Activated gamma-delta T cell treated with Interleukin-2 at 50 U/mL for 16 hours (primary cell): ENCODE measurements at regions not wholly inside any gene's neighbourhood (a gene's known extent, or its start where the extent isn't known, plus 50 kb on each side); places are given as distances from the start of the nearest gene placed in this dataset.
"Not testable (repeated sequence)": the region's sequence is repeated elsewhere in the genome, so short reads cannot be mapped to it uniquely, and the experiment has no call there.

Experiments used
- DNase-seq: peaks from one replicate; pipeline ENCODE4 v3.0.0-alpha.2; 2020

DNA sequence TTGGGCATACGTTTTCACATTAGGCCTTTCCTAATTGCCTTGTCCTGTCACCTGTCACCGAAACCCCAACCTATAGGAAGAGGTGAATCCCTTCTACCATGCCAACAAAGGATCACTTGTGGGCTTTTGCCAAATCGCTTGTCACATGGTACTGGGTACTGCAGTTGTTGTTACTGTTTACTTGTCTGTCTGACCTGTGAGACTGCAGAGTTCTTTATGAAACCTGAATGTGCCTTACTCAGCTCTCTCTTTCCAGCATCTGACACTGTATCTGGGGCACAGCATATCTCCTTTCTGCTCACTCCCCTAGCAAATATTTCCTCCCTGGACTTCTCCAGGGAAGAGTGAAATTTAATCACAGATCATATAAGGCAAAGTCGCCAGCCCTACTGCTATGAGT lies 1272.4 kb downstream of the CDH8 start:
- no peak for DNase-seq

DNA sequence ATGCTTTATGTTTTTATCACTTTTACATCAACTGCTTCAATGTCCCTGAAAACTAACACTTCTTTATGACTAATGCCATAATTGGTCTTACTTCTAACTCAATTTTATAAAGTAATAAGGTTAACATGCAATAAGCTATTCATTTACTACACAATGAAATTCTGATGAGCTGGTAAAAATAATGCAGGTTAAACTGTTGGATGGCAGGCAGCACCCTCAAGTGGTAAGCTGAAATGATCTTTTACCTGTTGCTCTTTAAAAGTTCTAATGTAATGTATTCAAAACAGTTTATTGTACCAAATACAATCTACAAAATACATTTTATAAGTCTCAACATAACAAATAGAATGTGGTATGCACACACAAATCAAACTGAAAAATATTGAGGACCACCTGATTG lies 1280.3 kb downstream of the CDH8 start:
- DNase-seq, result no peak

DNA sequence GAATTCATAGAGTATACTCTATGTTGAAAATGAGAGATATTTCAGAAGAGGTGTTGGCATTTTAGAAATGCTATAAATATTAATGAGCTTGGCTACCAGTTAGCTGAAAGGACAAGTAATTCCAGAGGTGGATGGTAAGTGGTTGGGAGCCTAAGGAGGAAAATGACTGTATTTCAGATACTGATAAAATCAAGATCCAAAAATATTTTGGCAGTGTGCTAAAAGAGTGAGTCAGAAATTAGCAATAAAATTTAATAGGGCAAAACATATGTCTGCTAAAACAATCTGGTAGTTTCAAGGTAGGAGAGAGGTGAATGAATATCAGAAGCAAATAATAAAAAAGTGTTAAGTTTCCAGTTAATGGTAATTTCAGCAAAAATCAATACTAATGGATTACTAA lies 1287.9 kb downstream of the CDH8 start:
- no peak for DNase-seq

DNA sequence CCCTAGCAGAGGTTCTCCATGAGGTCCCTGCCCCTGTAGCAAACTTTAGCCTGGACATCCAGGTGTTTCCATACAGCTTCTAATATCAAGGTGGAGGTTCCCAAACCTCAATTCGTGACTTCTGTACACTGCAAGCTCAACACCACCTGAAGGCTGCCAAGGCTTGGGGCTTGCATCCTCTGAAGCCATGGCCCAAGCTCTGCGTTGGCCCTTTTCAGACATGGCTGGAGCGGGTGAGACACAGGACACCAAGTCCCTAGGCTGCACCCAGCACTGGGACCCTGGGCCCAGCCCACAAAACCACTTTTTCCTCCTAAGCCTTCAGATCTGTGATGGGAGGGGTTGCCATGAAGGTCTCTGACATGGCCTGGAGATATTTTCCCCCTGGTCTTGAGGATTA lies 1292.0 kb downstream of the CDH8 start:
- no peak for DNase-seq

DNA sequence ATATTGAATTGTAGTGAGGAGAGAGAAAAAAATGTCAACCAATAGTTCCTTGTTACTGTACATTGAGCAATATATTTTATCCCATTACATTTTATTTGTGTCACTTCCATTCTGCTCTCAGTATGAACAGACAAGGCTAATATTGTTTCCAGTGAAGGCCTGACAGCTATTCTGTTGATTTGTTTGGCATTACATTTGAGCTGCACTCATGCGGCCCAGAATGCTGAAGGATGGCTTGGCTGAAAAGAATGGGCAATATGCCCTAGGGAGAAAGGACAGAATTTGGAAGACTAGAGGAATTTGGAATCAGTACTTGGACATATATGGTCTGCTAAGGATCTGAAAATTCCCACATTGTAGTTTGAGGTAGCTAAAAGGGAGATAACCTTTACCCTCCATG lies 1294.4 kb downstream of the CDH8 start:
- DNase-seq, result no peak

DNA sequence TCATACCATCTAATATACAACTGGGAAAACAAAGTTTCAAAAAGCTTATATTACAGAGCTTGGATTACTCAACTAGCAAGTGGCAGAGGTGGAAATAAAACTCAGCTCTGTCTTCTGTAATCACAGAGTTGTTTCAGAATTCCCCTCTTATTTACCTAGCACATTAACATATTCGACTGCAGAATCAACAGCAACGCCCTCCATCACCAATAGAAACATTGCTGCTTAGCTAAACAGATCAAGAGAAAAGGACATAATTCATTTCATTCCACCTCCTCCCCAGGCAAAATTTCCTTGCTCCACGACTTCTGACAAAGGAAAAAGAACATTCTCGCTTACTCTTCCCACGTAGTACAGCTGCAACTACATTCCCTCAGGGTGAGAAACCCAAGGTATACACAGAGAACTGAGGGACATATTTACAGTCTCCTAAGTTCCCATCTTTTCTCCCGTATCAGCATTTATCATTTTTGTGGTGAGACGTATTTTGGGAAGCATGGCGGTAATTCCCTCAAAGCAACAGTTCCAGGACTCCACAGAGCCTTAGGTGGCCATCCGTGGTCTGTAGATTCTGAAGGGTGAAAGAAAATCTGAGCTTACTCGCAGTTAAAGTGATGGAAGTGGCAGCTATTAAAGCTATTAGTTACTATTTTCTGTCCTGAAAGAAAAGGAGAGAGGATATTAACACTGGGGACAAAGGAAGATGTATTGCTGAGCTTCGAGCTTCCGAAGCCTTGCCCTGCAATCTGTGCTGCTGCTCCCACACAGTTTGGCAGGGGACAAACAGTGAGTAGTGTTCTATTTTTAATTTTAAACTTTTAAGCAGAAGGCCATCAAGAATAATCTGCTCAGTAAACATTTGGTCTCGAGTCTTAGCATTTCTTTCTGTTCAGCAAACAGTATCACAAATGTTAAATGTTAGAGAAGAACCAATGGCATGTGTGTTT lies 1296.2 kb downstream of the CDH8 start:
- no peak for DNase-seq

DNA sequence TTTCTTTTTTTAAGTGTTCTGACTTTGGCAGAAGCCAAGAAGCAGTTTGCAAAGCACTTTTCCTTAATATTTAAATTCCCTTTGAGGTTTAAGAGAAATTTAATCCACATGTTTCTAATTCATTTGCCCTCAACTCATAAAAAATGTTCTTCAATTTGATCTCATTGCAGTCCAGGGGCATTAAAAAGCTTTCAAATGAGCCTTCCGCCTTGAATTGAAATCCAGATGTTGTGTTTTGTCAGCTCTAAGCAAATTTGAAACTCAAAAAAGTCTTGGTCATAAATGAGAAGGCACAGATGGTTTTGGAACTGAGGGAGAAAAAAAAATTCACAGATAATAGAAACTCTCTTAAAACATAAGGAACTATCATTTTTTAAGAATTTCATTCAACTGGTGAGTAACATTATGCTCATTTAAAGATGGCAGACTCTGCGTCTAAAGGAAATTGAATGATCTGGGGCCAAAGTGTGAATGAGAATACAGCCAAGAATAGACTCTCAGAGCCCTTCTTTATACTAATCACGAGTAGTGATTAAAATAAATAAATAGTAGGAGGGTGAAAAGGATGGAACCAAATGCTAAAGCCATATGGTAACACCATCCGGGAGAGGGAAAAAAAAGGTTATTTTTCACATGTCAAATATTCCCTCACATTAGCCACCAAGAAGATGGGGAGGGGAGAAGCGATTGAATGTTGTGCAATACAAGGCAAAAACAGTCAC lies 1304.7 kb downstream of the CDH8 start:
- DNase-seq, result no peak

DNA sequence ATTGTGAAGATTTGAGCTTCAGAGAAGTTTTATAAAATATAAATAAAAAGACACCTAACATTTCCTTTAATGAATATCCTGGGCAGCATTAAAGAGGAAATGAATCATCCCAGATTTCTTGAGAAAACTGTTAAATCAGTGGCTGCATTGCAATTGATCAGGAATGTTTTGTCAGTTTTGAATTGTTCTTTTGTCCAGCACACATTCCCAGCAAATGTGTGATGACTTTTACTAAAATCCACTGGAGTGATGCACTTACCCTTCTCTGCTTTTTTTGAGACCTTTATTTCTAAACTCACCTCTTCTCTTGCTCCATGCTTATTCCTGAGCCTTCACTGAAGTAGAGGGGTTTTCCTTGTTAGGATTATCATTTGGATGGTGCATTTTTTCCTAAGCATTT lies 1307.2 kb downstream of the CDH8 start:
- no peak for DNase-seq

DNA sequence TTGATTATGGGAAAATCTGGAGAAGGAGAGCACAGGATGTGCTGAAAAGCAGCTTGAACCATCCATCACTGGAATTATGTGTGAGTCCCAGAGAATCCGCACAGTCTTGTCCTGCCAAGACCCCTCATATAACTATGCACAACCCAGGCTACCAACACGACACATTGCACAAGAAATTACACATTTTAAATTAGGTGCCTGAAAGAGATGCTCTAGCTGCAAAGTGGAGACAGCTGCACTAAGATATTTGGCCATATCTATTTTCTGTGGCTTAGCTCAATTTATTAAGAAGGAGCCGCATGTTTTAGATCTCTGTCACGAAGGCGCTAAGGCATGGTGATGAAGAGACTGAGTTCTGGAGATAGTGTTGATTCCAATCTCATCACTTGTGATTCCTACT lies 1308.4 kb downstream of the CDH8 start:
- DNase-seq, result no peak

DNA sequence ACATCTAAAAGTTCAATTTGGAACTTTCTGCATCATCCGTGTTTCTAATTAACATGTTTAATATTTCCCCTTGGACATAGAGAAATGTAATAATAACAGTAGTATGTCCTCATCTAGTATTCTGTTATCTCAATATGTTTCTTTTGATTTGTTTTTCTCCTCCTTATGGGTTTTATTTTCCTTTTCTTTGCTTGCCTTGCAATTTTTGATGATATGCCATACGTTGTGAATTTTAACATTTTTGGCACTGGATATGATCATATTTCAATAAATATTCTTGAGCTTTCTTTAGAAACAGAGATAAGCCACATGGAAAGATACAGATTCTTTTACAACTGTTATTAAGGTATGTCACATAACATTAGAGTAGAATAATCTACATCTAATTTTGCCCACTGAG lies 1316.2 kb downstream of the CDH8 start:
- no peak for DNase-seq

DNA sequence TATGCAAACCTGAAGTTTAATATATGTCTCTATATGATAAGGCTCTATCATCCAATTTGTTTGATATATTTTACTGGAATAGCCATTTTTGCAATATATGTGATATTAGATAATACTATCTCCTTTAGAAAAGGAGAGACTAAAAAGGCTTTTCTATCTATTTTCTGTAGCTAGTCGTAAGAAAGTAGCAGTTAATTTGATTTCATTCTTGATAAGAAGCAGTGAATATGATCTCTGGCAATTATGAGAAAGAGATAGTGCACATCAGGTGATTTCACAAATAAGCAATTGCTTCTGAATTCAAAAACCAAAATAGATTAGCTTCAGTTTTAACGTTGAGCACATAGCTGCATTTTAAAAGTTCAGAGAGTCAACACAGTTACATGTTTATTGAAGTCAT lies 1318.4 kb downstream of the CDH8 start:
- no peak for DNase-seq

DNA sequence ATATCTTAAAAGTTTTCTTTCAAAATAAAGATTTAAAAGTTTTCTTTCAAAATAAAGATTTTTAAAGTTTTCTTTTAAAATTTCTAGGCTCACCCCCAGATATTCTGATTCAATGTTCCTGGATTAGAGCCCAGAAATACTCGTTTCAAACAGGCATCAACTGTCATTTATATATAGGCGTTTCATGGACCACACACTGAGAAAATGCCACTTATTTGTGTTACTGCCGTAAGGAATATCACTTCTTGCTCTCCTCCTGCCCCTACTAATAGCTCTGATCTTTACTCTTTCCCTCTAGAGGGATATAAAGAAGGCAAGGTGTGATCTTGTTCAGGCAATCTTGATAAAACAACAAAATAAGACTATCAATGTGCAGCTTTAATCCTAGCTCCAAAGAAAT lies 1324.1 kb downstream of the CDH8 start:
- DNase-seq, result no peak

DNA sequence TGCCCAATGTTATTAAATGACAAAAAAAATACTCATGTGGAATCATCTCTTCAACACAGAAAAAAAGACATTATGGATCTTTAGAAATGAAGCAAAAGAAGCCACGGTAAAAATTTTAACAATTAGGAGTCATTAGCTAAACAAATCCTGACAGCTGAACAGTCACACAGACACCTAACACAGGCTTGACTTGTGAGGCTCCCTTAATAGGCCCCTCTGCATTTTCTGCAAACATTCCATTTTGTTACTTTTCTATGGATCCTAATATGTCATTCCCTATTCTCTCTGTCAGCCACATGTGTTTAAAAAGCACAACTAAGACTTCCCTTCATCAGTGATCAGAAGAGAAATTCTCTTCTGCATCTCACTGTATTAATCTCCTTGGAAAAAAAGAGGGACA lies 1331.5 kb downstream of the CDH8 start:
- no peak for DNase-seq

DNA sequence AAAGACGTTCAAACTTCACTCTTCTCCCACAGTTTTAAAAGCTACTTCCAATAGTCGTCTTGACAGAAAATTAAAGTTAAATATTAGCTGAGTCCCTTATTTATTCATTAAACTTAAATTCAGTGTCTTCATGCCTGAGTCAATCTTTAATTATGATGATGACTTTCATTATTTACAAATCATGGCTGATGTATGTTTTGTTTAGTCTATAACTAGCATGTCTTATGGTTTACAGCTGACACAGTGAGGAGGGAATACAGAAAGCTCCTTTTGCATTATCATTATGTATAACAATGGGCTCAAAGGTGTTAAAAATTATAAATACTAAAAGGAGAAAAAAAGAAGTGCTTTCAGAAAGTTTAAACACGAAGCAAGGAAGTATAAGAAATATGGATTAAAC lies 1333.1 kb downstream of the CDH8 start:
- DNase-seq, result no peak

DNA sequence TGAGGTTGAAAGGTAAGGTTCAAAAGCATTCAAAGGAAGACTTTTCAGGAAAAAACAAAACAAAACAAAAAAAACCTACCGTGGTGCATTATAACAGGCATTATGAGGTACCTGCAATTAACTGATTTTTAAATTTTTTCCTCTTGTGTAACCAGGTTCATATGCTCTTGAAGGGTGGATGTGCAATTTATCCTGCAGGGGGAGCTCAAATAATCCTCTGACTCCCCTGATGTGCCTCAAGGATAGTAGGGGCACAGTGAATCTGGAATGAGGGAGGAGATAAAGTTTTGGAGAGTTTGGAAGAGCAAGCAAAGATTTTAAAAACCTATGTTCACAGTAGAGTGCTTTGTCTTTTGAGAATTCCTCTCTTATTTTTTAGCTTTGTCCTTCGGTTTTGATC lies 1349.4 kb downstream of the CDH8 start:
- no peak for DNase-seq

DNA sequence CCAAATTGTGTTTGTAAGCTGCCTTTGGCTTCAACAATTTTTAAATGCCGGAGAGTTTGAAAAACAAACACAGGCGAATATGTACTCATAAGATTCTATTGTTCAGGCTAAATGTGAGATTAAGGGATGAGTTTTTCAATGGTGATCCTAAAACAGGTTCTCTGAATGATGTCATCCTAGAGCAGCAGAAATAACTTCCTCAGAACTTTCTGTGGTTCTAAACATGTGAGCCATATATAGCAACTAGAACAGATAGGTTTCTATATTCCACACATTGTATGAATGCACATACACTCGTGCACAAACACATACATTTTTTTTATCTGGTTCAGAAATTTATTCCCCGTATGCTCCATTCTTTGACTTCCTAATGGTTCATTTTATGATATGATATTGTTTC lies 1352.2 kb downstream of the CDH8 start:
- DNase-seq, result no peak

DNA sequence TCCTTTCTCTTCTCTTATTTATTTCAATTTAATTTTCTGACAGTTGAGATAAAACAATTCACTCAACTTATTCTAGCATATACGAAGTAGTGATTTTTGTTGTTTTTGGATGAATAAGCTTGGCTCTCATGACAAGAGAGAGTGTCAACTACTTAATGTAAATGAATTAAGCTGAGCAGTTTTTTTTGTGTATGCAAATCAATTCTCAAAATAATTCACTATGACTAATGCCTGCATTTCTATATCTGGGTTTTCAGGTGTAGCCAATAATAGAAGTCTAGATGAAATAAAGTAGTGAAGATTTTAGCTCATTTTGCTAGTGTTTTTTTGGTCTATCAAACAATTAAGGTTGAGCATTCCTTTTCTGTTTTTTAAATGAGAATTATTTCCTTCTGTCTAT lies 1354.0 kb downstream of the CDH8 start:
- no peak for DNase-seq

DNA sequence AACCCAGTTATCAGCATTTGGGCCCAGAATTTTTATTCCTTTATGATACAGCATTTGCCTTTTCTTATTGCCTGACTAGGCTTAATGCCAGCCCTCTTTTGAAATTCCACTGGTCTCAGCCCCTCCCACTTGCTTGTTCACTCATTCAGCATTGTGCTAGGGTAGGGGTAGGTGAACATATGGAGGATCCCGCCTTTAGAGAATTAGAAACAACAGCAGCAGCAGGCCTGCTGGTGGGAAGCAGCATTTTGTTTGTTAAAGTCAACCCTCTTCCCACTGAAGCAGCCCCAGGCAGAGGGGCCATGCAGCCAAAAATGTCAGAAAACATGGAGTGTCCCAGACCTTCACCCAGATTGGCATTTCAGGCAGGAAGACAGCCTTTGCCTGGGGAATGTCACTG lies 1355.2 kb downstream of the CDH8 start:
- DNase-seq, result no peak

DNA sequence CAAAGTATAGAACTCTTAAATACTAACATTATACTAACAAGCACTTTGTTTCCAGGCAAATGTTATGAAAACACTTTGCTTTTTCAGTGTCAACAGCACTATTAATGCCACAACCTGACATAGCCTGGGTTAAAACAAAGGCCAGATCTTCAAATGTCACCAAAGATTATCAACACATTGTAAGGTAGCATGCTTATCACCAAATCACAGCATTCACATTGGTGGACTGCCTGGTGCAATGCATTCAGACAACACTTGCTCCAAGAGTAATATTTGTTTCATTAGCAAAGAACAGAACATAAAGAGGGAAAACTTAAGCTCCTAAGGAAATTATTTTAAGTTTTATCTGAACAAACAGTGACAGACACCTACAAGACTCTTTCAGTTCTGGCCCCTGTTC lies 1361.2 kb downstream of the CDH8 start:
- no peak for DNase-seq

DNA sequence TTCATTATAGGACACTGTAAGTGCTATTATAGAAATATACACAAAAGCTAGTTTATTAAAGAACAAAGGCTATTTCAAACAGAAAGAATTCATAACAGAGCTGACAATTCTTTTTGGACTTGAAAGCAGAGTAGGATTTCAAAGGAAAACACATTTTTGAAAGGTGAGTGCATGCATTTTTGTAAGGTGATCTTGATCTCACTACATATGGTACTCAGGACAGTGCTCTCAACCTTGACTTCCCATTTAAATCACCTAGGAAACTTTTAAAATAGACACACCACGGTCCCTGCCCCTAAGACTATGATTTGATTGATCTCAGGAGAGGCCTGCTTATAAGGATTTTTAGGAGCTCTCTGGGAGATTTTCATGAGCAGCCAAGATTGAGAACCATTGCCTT lies 1362.0 kb downstream of the CDH8 start:
- no peak for DNase-seq

DNA sequence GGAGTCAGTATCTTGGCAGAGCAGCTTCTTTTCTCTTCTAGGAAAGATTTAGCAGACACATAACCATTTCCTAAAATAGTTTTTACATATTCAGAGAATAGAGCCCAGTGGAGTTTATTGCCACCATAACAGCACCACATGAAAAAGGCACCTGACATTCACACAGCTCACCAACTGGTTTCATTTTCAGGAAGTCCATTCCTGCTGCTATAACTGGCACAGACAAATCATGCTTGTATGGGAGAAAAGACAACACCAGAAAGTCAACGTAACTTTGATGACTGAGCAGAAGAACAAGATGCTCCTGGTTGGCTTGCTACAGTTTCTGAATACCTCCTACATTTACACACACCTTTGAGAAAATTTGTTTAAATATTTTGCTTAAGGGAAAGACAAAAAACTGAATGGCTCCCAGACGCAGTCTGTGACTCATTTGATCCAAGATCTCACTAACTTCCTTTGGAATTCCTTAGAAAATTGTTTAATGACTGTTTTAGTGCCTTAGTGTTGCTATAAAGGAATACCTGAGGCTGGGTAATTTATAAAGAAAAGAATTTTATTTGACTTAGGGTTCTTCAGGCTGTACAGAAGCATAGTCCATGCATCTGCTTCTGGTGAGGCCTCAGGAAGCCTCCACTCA lies 1380.6 kb downstream of the CDH8 start:
- no peak for DNase-seq

DNA sequence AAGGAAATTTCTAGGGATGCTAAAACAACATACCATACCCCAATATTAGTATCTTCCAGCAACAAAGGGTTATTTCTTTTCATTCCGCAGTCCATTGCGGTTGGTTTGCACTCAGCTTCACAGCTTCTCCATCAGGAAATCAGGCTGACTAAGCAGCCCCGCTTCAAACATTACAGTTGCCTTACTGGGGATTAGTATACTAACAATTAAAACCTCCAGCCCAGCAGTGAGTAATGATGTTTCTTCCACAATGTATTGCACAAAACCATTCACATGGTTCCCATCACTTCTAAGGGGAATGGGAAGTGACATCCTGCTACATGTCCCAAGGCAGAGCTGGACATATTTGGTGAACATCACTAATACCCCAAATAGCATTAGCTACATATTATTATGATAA lies 1384.9 kb downstream of the CDH8 start:
- DNase-seq, result no peak

DNA sequence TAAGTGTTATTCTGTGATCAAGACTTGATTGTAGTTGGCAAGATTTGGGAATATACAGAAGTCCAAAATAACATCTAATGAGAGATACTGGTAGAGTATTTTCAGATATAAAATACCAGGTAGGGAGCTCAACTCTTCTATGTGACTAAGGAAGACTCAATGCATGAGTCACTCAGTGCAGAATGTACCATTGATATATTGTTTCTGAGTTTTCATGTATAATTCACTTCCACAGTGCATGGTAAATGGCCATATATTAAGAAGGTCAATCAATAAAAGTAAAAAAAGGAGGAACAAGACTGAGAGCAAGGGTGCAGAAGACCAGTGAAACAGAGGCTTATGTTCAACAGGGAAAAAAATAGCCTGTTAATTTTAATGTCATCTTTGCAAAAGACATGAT lies 1387.9 kb downstream of the CDH8 start:
- DNase-seq, result no peak

DNA sequence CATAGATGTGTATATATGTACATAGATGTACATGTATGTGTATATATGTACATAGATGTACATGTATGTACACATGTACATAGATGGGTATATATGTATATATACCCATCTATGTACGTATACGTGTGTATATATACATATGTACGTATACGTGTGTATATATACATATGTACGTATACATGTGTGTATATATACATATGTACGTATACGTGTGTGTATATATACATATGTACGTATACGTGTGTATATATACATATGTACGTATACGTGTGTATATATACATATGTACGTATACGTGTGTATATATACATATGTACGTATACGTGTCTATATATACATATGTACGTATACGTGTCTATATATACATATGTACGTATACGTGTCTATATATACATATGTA lies 1388.8 kb downstream of the CDH8 start:
- not testable (repeated sequence) for DNase-seq
